ENCODE measurements at regions not wholly inside any gene's neighbourhood (a gene's known extent, or its start where the extent isn't known, plus 50 kb on each side); places are given as distances from the start of the nearest gene placed in this dataset.
"Not testable (repeated sequence)": the region's sequence is repeated elsewhere in the genome, so short reads cannot be mapped to it uniquely, and the experiment has no call there.

- DNase-seq, result no peak
Measured at GRCh38 chr12:97616946-97617345, 154.3 kb downstream of the RMST start.

GRCh38 chr12:97628962-97629361 lies 166.4 kb downstream of the RMST start:
- no peak for DNase-seq

GRCh38 chr12:97629382-97629781 lies 166.8 kb downstream of the RMST start:
- DNase-seq, result no peak

- no peak for DNase-seq
Measured at GRCh38 chr12:97630356-97630755, 167.8 kb downstream of the RMST start.

GRCh38 chr12:97630875-97631274 lies 168.3 kb downstream of the RMST start:
- no peak for DNase-seq

GRCh38 chr12:97637770-97638169 lies 175.2 kb downstream of the RMST start:
- DNase-seq, result peak; percentile 23

- peak; percentile 50 for DNase-seq
Measured at GRCh38 chr12:97638739-97639138, 176.1 kb downstream of the RMST start.

DNA sequence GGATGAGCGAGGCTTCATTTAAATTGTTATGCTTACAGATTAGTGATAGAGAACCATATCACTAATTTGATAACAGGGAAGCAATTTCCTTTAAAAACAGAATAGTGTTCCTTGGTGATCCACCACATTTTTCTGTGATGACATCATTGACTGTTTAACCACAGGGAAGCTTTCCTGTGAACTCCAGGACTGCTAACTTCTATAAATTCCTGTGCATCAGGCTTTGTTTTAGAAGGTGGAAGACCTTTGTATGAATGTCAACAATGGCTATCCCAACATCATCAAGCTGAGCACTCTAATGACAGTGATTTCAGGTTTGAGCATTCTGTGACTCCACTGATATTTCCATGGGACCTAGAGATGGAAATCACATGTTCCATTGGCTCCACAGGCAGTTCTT lies 177.1 kb downstream of the RMST start:
- no peak for DNase-seq

DNA sequence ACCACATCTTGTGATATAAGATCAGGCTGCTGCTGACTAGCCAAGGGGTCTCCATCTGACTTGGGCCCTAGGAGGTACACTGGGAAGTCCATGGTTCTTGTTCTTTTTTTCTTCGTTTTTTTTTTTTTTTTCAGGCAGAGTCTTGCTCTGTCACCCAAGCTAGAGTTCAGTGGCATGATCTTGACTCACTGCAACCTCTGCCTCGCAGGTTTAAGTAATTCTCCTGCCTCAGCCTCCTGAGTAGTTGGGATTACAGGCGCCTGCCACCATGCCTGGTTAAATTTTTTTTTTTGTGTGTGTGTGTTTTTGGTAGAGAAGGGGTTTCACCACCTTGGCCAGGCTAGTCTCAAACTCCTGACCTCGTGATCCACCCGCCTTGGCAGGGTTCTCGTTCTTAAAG lies 178.2 kb downstream of the RMST start:
- DNase-seq, result no peak

DNA sequence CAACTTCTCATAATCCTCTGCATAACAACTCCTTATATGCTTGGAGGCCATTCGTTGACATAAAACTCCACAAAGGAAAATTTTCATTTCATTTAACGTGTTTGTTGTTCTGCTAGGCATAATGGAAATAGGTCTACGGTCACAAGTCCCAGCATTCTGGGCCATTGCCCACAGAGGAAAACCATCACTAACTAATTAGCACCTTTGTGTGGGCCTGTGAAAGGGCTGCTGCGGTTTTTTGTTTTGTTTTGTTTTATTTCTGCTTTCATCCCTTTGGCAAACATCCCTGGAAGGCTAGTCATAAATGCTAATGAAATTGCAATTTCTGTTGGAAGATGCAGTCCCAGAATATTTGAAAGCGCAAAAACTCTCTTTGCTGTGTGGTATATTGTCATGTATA lies 180.3 kb downstream of the RMST start:
- peak; percentile 39 for DNase-seq

DNA sequence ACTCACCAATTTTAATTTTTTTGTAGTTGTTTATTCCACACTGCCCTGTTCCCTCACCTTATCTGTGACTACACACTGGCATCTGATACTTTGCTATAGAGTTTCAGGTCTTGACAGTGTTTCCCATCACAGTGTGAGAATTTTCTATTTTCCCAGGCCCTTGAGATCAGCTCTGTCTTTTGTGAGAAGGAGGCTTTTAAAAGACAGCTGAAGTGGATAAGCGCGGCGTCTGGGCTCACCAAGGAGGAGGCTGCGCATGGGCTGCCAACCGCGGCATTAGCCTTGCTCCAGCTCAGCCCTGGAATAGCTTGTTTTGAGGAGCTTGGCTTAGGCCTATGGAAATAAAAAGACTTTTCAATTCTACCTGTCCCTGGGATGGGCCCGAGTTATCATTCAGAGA lies 181.3 kb downstream of the RMST start:
- no peak for DNase-seq

- DNase-seq, result no peak
Measured at GRCh38 chr12:97645726-97646125, 183.1 kb downstream of the RMST start.

GRCh38 chr12:97647142-97647541 lies 184.5 kb downstream of the RMST start:
- DNase-seq, result no peak

DNA sequence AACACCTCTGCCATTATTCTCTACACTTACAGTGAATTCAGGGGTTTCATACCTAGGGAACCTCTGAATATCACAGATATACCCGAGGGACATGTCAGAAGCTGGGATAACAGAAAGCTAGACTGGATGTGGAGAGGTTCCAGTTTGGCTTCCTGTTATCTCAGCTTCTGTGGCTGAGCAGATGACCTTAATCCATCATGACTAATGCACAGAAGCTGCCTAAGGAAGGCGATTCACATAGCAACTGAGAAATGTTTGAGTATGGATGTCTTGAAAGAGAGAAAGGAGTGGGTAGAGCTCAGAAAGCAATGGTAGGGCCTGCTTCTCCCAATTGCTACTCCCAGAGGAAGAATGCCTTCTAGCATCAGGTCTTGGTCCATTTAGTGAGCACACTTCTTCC lies 187.6 kb downstream of the RMST start:
- DNase-seq, result no peak

GRCh38 chr12:97656548-97656947 lies 193.9 kb downstream of the RMST start:
- not testable (repeated sequence) for DNase-seq

- no peak for DNase-seq
Measured at GRCh38 chr12:97659117-97659880, 196.7 kb downstream of the RMST start.

DNA sequence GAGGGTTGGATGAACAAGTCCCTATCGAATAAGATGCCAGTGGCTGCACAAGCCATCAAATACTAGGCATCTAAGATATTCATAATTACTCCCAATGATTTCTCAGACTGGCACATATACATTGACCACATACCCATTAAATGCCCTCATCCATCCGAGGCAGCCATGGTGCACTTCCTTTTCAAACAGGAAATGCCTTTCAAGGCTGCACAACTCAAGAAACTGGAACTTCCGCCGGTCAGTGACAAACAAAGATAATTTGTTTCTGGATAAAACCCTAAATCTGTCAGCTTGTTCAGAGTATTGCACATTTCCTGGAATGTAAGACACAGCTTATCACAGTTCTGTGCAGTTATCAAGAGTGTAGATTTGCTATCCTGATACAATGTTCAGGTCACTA lies 203.7 kb downstream of the RMST start:
- no peak for DNase-seq

- no peak for DNase-seq
Measured at GRCh38 chr12:97672870-97673269, 210.3 kb downstream of the RMST start.

DNA sequence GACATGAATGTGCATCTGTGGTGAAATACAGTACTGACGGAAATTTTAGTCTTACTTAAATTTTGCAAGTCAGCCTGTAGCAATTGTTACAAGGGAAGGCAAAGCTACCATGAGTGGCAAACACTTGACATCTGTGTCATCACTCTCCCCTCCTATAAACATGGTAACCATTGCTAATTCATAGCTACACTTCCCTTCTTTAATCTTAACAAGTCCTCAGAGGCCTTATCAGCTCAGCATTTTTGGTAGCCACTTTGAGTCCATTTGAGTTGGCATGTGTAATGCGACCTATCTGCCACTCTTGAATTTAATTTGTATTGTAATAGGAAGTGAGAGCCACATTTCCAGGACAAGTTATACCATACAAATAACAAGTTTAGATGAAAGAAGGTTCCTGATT lies 218.1 kb downstream of the RMST start:
- DNase-seq, result no peak

- DNase-seq, result no peak
Measured at GRCh38 chr12:97681612-97682504, 219.3 kb downstream of the RMST start.

DNA sequence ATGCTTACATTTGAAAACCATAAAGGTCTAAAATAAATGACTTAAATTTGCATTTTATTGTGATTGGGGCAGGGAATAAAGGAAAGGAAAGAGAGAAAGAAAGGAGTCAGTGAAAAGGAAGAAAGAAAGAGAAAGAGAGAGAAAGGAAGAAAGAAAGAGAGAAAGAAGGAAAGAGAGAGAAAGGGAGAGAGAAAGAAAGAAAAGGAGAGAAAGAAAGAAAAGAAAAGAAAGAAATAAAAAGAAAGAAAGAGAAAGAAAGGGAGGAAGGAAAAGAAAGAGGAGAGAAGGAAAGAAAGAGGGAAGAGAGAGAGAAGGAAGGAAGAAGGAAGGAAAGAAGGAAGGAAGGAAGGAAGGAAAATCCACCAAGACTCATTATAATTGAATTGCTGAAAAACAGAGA lies 222.8 kb downstream of the RMST start:
- no peak for DNase-seq

GRCh38 chr12:97701901-97702300 lies 239.3 kb downstream of the RMST start:
- DNase-seq, result no peak

DNA sequence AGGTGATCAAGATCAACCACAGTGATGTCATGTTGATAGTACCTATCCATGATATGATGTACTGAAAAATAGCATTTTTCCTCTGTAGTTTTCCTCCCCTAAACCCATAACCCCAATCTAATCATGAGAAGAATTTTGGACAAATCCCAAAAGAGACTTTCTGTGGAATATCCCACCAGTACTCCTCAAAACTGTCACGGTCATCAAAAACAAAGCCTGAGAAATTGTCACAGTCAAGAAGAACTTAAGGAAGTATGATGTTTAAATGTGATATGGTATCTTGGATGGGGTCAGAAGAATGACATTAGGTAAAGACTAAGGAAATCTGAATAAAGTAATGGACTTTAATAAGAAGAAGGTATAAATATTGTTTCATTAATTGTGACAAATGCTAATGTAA lies 248.8 kb downstream of the RMST start:
- no peak for DNase-seq

DNA sequence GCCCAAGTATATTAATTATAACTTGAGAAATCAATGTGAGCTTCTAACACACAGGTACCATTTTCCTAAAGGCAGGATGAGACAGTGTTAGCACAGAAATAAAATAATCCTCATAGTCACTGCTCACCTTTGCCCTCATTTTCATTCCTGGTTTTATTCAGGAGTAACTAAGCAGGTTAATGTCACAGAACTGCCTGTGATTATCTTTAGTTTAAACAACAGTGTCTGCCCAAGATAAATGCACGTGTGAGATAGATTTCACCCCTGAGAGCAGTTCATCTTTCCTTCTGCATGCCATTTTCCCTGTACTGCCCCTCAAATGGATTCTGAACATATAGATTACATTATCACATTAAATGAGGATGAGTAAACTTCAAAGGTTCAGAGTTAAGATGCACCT lies 250.7 kb downstream of the RMST start:
- DNase-seq, result no peak

All from NCI-H2081 treated with DMSO at 0.1 percent for 48 hours (cell line).